GM18909 (cell line): ENCODE measurements at regions not wholly inside any gene's neighbourhood (a gene's known extent, or its start where the extent isn't known, plus 50 kb on each side); places are given as distances from the start of the nearest gene placed in this dataset.

Source experiments
- ATAC-seq: cut with Tn5 transposase; IDR thresholded peaks from one replicate; pipeline ENCODE4 v1.9.1; 2021; ENCODE audit warnings: mild to moderate bottlenecking; ENCODE audit not compliant: unreplicated experiment, poor library complexity

DNA sequence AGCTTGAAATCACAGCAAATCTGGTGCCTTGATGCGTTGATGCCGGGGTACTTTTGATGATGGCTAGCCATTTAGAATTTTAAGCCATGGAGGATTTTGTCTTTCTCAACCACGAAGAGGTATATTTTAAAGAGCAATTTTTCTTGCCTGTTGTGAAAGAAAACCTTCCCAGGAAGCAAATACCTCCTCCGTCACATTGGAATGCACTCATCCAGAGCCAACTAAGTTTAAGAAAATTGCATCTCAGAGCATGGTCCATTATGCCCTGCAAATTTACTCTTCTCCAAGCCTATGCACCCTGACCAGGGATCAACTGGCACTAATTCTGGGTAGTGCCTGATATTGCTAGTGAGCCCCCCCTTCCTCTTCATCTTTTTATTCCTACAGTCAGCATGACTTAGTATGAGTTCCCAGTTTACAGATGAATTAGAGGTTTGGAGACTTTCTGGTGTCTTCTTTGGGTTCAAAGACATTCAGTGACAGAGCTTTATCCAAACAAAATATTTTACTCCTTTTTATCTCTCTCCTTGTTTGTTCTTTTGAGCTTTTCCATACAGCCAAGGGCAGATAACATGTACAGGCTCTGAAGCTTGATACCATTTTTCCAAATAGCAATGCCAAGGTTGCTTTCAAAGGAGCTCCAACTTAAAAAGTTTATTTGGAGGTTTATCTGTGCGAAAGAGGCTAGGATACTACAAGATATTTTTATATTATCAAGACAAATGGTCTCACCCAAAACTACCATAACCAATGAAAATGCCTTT, 56.6 kb upstream of the ANK3 start:
- ATAC-seq = no peak

- no peak for ATAC-seq
Observed at GRCh38 chr10:60444494-60445064, 54.9 kb upstream of the ANK3 start.

DNA sequence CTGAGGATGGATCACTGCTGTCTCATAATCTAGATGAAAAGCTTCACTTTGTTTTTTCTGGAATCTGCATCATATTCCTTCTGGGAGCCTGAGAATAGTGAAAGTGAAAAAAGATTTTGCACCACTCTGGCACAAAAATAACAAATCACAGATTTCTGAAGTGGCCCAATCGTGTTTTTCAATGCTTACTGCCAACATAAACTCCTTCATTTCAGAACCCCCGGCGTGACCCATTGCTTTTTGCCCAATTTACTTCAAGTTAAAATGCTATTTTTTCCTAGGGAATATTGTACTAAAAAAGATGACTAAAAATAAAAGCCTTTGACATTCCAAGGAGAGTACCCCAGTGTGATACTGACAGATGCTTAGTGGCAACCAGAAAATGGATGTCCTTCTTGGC, 53.7 kb upstream of the ANK3 start:
- ATAC-seq = no peak

DNA sequence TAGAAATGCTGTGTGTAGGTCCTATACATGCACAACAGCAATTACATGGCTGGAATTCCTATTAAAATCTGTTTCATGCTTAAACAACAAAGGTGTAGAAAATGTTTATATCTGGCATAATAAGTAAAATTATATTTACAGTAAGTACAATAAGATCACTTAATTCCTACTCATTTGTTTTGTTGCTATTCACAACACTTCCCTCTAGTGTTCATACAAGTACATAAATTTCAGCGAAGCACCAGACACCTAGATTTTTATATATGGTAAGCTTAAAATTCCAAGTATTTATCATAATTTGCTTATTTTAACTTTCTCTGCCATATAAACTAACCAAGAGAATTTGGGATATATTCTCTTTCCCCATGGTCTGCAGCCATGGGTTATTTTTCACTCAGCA, 51.8 kb upstream of the ANK3 start:
- no peak for ATAC-seq

GRCh38 chr10:60439641-60440040, 50.0 kb upstream of the ANK3 start:
- no peak for ATAC-seq
